GM19463 (cell line): ENCODE measurements at regions not wholly inside any gene's neighbourhood (a gene's known extent, or its start where the extent isn't known, plus 50 kb on each side); places are given as distances from the start of the nearest gene placed in this dataset.

ENCODE experiments used
- ATAC-seq: cut with Tn5 transposase; IDR thresholded peaks from one replicate; pipeline ENCODE4 v1.9.1; 2021; ENCODE audit warnings: mild to moderate bottlenecking, moderate library complexity; ENCODE audit not compliant: unreplicated experiment

DNA sequence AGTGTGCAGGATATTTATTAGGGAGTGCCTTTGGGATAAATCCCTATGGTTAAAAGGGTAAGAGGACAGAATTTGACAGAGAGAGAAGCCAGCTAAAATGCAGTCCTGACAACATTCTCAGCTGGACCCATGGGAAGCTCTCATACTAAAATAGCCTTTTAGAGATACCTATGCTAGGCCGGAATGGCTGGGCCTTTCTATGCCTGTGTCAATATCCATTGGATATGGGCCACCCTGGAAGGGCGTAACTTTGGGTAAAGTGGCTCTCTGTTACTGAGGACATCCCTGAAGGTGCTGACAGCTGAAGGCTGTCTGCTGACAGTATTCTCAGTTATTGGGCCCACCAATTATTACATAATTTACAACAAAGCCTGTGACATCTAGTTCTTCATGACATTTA lies 613.0 kb upstream of the B3GALT2 start:
- ATAC-seq, result no peak

GRCh38 chr1:193794239-193794638 lies 607.8 kb upstream of the B3GALT2 start:
- ATAC-seq, result no peak

DNA sequence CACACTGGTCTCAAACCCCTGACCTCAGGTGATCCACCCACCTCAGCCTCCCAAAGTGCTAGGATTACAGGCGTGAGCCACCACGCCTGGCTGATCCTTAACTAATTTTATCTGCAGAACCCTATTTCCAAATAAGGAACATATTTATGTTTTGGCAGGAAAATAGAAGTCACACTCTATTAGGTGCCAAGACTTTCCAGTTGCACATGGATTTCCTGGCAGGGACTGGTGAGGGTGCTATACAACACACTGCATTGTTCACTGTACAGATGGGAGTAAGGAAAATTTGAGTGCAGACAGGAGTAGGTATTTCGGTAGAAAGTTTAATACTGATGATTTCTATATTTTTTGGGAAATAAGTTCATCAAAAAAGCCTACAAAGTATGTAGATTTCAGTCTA lies 605.3 kb upstream of the B3GALT2 start:
- ATAC-seq, result no peak

DNA sequence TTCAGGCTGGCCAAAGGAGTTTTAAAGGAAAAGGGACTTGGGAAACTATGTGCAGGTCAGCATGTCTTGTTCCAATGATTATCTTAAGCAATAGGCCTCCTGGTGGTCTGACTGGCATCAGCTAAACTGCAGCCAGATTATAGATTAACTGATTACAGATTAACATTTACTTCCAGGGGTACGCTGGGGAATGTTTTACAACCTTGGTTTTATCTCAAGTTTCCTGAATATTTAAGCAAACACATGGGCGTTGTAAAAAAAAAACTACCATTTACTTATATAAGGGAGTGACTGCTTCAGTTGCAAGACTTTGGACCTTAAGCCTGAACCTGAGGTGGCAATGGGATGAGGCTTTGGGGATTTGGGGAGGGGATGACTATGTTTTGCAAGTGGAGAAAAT lies 600.6 kb upstream of the B3GALT2 start:
- ATAC-seq, result no peak

DNA sequence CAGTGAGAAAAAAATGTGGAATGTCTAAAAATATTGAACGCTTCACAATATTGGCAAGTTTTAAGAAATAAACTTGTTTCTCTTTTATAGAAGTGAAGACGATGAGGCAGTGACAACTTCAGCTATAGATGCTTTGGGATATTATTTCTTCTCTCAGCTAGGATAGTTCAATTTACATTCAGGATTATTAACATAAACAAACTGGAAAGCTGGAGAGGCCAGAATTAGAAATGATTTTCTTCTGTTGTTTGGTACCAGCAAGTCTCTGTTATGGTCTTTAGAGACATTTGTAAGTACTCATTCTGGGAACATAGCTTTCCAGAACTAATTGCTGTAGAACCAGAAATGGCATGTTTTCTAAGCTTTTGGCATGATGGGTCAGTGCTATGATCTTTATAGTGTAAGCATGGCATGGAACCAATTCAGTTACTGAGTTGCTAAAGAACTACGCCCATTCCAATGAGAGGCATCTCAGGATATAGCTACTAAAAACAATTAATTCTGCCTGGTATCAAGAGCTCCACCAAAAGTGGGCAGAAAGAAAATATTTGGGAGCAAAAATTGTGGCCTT lies 599.5 kb upstream of the B3GALT2 start:
- ATAC-seq, result no peak

- no peak for ATAC-seq
Measured at GRCh38 chr1:193774536-193775323, 588.3 kb upstream of the B3GALT2 start.

DNA sequence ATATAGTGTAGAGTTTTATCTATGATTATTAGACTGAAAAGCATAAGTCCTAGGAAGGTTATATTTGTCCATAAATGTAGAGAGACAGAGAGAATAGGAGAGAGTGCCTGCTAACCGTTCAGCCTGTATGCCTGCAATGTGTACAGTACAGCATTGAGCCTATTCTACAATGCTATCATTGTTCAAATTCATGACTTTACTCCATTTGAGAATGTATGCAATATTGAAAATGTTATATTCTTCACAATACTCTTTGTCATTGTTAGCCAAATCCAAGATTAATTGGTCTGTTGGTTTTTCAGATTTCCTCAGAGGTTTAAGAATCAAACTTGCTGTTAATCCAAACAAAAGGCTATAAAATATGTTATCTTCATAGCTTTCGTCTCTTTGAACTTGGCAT lies 585.2 kb upstream of the B3GALT2 start:
- ATAC-seq, result no peak

GRCh38 chr1:193769651-193770050 lies 583.2 kb upstream of the B3GALT2 start:
- ATAC-seq, result no peak

DNA sequence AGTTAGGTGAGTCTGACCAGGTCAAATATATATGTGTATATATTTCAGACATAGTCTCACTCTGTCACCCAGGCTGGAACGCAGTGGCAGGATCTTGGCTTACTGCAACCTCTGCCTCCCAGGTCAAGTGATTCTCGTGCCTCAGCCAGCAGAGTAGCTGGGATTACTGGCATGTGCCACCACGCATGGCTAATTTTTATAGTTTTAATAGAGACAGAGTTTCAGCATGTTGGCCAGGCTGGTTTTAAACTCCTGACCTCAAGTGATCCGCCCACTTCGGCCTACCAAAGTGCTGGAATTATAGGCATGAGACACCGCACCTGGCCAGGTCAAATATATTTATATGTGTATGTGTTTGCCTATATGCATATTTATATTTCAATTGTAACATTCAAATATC lies 581.5 kb upstream of the B3GALT2 start:
- no peak for ATAC-seq

GRCh38 chr1:193766329-193766728 lies 579.9 kb upstream of the B3GALT2 start:
- ATAC-seq, result no peak

DNA sequence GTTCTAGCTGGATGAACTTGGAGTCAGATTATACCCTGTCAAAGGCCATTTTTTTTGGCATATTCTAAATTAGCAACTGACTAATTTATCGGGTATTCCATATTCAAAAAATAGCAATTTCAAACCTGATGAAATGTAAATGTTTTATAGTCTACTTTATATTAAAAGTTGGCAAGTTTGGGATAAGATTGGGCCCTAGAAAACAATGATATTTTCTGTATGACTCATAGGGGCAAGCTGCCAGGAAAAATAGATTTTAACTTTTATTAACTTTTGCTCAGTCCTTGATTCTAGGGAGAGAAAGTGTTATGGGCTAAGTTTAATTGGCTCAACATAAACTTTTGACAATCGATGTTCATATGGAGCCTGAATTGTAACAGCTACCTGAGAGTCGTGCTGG lies 576.9 kb upstream of the B3GALT2 start:
- no peak for ATAC-seq

DNA sequence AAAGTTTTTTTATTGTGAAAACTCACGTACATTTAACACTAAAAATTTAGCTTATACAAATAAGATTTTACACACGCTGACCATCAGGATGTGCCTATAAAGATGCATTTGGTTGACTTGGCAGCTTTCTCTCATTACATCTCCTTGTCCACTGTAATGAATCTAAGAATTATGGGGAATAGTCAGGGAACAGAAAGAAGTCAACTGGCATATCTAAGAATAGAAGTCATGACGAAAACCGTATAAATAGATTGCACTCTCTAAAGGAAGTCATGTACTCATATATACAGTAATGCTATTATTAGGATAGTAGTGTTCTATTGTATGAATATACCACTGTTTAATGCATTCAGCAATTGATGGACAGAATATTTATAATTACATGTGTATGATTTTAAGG lies 575.8 kb upstream of the B3GALT2 start:
- no peak for ATAC-seq

DNA sequence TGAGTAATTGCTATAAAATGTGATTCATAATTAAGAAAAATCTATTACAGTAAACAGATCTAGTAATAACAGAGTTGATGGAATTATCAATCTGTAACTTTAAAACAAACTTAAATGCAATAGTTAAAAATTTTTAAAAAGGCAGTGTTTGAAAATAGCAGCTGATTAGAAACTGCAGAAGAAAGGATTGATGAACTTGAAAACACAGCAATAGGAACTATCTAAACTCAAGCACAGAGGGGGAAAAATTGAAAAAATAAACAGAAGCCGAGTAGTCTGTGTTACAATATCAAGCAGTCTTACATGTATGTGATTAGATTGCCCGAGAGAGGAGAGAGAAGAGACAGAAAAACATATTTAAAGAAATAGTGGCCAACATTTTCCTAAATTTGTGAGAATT lies 569.0 kb upstream of the B3GALT2 start:
- ATAC-seq, result no peak

DNA sequence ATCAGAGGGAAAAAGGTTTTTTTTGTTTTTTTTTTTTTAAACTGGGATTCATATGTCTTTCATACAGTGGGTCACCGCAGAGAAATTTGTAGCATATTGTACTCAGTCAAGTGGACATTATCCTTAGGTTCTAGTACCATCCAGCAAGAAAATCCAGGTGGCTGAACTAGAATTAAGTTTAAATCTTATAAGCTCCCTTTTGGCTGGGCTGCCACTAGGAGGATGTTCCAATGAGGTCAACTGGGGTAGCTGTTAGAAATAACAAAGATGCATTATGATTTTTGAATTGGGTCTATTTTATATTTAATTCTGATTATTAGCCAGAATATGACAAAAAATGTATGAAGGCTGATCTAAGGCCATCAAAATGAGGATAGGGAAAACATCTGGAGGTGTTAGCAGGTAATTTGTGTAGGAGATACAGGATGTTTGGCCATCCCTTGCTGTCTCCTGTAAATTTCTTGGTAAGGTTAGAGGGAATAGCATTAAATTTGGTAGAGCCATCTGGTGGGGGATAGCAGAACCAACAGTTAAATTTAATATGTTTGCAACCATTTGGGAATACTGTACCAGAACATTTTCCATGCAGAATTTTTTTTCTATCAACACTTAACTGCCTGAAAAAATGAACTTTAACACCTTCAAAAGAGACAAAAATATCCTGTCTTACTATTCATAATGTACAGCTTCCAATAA lies 568.5 kb upstream of the B3GALT2 start:
- no peak for ATAC-seq

DNA sequence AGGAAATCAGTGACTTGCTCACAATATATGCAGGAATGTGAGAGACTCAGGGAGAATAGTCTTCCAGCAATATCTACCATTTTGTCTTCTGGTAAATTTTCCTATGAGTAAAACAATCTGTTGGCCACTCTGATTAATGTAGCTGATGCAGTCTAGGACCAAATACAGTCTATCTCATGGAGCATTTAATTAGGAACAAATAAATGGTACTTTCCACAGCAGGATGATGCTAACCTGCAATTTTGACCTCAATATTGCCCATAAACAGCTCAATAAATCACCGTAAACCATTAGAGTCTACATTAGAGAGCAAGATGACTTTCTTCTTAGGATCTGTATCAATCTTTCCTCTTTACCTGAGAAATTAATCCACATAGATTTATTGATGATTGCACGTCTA lies 567.7 kb upstream of the B3GALT2 start:
- ATAC-seq, result no peak

DNA sequence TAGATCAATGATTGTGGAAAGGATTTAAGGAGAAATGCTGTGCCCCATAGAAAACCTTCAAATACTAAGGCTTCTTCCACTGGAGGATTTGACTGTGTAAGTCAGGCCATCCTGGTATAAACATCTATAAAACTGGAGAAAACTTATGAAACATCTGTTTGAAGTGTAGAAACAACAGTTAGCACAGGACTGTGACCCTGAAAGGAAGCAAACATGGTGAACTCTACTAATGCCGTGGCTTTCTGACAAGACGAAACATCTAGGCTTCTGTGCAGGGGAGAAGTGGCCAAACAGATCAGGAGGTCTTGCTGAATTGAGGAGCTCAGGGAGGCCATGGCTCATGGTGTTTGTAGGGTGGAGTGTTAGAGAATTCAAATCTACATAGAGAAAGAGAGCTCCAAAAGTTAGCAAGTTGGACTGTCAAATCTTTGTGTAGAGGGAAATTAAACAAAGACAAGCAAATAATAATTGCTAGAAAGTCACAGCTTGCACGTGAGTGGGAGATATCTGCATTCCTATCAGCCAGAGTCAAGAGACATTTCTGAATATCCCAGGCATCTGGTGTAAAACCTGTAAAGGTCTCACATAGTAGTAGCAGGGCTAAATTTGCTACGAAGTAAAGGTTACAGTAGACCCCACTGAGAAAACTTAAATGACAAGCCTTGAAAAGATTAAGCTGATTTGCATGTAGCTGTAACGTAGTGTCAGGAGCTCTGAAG lies 566.8 kb upstream of the B3GALT2 start:
- no peak for ATAC-seq

DNA sequence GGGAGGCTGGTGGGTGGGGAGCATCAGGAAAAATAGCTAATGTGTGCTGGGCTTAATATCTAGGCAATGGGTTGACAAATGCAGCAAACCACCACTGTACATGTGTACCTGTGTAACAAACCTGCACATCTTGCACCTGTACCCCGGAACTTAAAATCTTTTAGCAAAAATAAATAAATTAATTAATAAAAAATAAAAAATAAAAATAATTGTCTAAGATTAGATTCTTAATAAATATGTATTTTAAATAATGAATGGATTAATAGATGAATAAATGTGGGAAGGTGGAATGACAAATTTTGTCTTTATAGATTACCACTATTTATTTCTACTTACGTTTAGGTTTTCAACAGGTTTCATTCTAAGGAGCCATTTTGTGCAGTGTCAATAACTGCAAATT lies 563.5 kb upstream of the B3GALT2 start:
- no peak for ATAC-seq

- no peak for ATAC-seq
Measured at GRCh38 chr1:193747579-193747978, 561.2 kb upstream of the B3GALT2 start.

- no peak for ATAC-seq
Measured at GRCh38 chr1:193741228-193741627, 554.8 kb upstream of the B3GALT2 start.

DNA sequence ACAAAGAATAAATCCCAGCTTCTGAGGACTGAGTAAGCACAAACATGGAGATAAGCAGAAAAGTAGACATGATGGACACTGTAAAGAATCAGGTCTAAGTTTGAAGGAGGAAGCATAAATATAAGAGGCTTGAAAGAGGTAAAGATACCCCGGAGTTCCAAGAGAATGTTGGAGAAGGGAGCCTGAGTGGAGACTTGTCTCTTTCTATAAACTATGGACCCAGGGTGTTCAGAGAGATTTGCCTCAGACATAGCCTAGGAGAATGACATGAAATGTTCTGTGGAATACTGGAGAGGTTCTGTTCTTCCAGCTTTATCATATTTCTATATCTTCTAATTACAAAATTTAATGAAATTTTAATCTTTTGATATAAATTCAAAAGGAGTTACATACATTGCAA lies 554.3 kb upstream of the B3GALT2 start:
- no peak for ATAC-seq

- ATAC-seq, result no peak
Measured at GRCh38 chr1:193736507-193736906, 550.1 kb upstream of the B3GALT2 start.

DNA sequence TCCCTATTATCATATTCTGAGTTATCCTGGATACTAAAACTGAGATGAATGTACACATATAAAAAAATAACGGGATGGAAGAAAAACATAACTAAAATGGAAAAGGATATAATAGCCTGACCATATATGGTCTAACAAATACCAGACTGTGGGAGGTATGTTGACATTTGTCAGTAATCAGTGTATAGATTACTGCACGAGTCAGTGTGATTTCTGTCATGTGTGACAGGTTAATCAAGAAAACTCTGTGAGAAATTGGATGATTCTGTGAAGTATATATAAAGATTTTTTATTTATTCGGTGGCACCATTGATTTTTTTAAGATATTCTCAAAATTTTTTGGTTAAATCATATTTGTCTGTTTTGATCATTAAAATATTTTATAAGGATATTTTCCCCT lies 547.3 kb upstream of the B3GALT2 start:
- ATAC-seq, result no peak
